ENCODE measurements at regions not wholly inside any gene's neighbourhood (a gene's known extent, or its start where the extent isn't known, plus 50 kb on each side); places are given as distances from the start of the nearest gene placed in this dataset.

DNA sequence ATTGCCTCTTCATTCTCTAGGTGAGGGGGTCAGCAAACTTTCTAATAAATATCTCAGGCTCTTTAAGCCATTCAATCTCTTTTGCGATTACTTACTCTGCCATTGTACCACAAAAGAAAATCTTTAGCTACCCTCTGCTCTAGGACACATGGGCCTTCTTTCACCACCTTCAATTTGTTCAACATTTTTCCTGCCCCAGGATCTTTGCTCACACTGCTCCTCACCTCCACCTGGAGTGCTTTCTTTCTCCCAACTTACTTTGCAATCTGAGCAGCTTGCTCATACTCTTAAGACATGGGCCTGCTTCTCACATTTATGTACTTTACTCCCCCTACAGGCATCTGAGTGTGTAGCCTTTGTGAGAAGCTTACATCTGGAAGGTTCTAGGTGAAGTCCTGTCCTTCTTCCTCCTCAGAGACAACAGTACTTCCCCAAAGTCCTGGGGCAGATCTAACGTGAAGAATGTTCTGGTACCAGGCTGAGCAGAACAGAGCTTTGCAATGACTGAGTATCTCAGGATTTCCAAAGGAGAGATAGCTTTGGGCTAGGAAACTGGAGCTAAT, 55.0 kb upstream of the PRDM5 start:
- no peaks in the 10 kb centered on the region for H3K4me1 Mint-ChIP-seq
- H3K27ac Mint-ChIP-seq, result no peak overlapping the region
- peak; percentile 55 for ATAC-seq (replicated peaks)
- no peak overlapping the region for H3K4me3 Mint-ChIP-seq
- H3K36me3 Mint-ChIP-seq (ENCODE audit: low read depth), result no peaks in the 10 kb centered on the region
- H3K9me3 Mint-ChIP-seq, result no peaks in the 10 kb centered on the region
- peaks cover 3% of the 10 kb centered on the region for H3K27me3 Mint-ChIP-seq

DNA sequence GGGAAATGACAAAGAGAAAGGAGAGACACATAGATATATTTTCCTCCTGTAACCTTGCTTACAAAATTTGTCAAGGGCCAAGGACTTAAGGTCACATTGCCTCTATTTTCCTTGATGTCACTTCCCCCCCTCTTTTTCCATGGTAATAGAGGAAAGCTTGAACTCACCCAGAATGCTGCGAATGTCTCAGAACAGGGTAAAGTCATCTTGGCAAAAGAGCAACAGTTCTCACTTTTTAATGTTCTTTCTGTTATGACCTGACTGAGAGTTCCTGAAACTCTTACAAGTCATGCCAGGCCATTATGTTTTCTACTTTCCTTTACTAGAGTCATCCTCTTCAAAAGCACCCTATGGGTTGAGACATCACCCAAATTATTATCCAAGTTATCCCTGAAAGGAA, 50.7 kb upstream of the PRDM5 start:
- Mint-ChIP-seq H3K27ac (no peak overlapping the region), H3K27me3 (peaks cover 7% of the 10 kb centered on the region), H3K36me3 (ENCODE audit: low read depth) (no peaks in the 10 kb centered on the region), H3K9me3 (no peaks in the 10 kb centered on the region), H3K4me3 (no peak overlapping the region), H3K4me1 (no peaks in the 10 kb centered on the region)
- no peak for ATAC-seq (replicated peaks)
